NCI-H1930 (cell line): ENCODE measurements at regions not wholly inside any gene's neighbourhood (a gene's known extent, or its start where the extent isn't known, plus 50 kb on each side); places are given as distances from the start of the nearest gene placed in this dataset.

ENCODE experiments used
- DNase-seq, 2 experiments: peaks; one replicate each; lab custom pipeline; 2025; lab: John Stamatoyannopoulos, UW

- DNase-seq = no peak
Measured at GRCh38 chr2:118665784-118666529, 181.5 kb downstream of the EN1 start.

GRCh38 chr2:118661179-118661578 lies 186.3 kb downstream of the EN1 start:
- DNase-seq = no peak

- DNase-seq = no peak
Measured at GRCh38 chr2:118658596-118659198, 188.8 kb downstream of the EN1 start.

GRCh38 chr2:118657466-118657865 lies 190.0 kb downstream of the EN1 start:
- DNase-seq = no peak

GRCh38 chr2:118654945-118655344 lies 192.5 kb downstream of the EN1 start:
- DNase-seq = no peak

- no peak for DNase-seq
Measured at GRCh38 chr2:118650327-118650726, 197.1 kb downstream of the EN1 start.

GRCh38 chr2:118645876-118646275 lies 201.6 kb downstream of the EN1 start:
- no peak for DNase-seq

- DNase-seq = no peak
Measured at GRCh38 chr2:118644190-118644589, 203.3 kb downstream of the EN1 start.

GRCh38 chr2:118643294-118643693 lies 204.2 kb downstream of the EN1 start:
- no peak for DNase-seq

GRCh38 chr2:118642501-118642900 lies 204.9 kb downstream of the EN1 start:
- DNase-seq = no peak

- DNase-seq = no peak
Measured at GRCh38 chr2:118641711-118642110, 205.7 kb downstream of the EN1 start.

- DNase-seq = no peak
Measured at GRCh38 chr2:118639371-118639770, 208.1 kb downstream of the EN1 start.

GRCh38 chr2:118638453-118638852 lies 209.0 kb downstream of the EN1 start:
- DNase-seq = no peak

- DNase-seq = no peak
Measured at GRCh38 chr2:118635891-118636290, 211.6 kb downstream of the EN1 start.

- no peak for DNase-seq
Measured at GRCh38 chr2:118634876-118635275, 212.6 kb downstream of the EN1 start.

- DNase-seq = no peak
Measured at GRCh38 chr2:118633371-118634018, 214.0 kb downstream of the EN1 start.

GRCh38 chr2:118632921-118633320 lies 214.5 kb downstream of the EN1 start:
- no peak for DNase-seq

GRCh38 chr2:118627156-118627555 lies 220.3 kb downstream of the EN1 start:
- DNase-seq = no peak

- no peak for DNase-seq
Measured at GRCh38 chr2:118622913-118623312, 224.5 kb downstream of the EN1 start.

GRCh38 chr2:118622108-118622507 lies 225.3 kb downstream of the EN1 start:
- DNase-seq = no peak

GRCh38 chr2:118618279-118618678 lies 229.2 kb downstream of the EN1 start:
- no peak for DNase-seq

- no peak for DNase-seq
Measured at GRCh38 chr2:118616432-118616831, 231.0 kb downstream of the EN1 start.

GRCh38 chr2:118614841-118615271 lies 232.6 kb downstream of the EN1 start:
- DNase-seq = no peak
